ENCODE measurements at regions not wholly inside any gene's neighbourhood (a gene's known extent, or its start where the extent isn't known, plus 50 kb on each side); places are given as distances from the start of the nearest gene placed in this dataset.

GRCh38 chr7:49443515-49443914, 329.9 kb upstream of the VWC2 start (continued):
- TF ChIP-seq ZNF462 (CRISPR knock-in tag; IDR thresholded peaks at IDR 0.05) (no peak), CREB1 (CRISPR knock-in tag; IDR thresholded peaks at IDR 0.05; ENCODE audit: low read depth) (no peak)

GRCh38 chr7:49453486-49453885, 320.0 kb upstream of the VWC2 start:
- Histone ChIP-seq H3K36me3 (ENCODE audit: insufficient read depth) (no peaks in the 10 kb centered on the region), H3K27me3 (ENCODE audit: insufficient read depth) (no peaks in the 10 kb centered on the region), H3K4me1 (ENCODE audit: insufficient read depth) (no peaks in the 10 kb centered on the region), H3K79me2 (replicated peaks; ENCODE audit: insufficient read depth) (no peaks in the 10 kb centered on the region), H3K9me2 (ENCODE audit: insufficient read depth) (no peaks in the 10 kb centered on the region), H4K20me1 (replicated peaks; ENCODE audit: insufficient read depth) (no peaks in the 10 kb centered on the region), H3F3A (replicated peaks; ENCODE audit: low read depth) (no peaks in the 10 kb centered on the region), H2AFZ (no peak overlapping the region), H3K27ac (ENCODE audit: low read depth) (no peak overlapping the region), H3K4me2 (no peak overlapping the region), H3K4me3 (no peak overlapping the region)
- Mint-ChIP-seq H3K27me3 (ENCODE audit: insufficient read depth, low read depth, poor library complexity) (peaks cover 3% of the 10 kb centered on the region), H3K27ac (no peak overlapping the region), H3K4me3 (no peak overlapping the region), H3K36me3 (ENCODE audit: low read depth) (peaks cover 8% of the 10 kb centered on the region), H3K9me3 (peaks cover 12% of the 10 kb centered on the region; the same call in 2 of the 3 replicates), H3K4me1 (no peaks in the 10 kb centered on the region)
- no peak for ATAC-seq
- no peak for DNase-seq (ENCODE audit: low spot score)
- no peak for TF ChIP-seq JUNB (IDR thresholded peaks at IDR 0.05; ENCODE audit: unreplicated experiment)
- TF ChIP-seq EZH2 (IDR thresholded peaks at IDR 0.05; ENCODE audit: low read depth, unreplicated experiment): no peak
- TF ChIP-seq, protein P1, sequence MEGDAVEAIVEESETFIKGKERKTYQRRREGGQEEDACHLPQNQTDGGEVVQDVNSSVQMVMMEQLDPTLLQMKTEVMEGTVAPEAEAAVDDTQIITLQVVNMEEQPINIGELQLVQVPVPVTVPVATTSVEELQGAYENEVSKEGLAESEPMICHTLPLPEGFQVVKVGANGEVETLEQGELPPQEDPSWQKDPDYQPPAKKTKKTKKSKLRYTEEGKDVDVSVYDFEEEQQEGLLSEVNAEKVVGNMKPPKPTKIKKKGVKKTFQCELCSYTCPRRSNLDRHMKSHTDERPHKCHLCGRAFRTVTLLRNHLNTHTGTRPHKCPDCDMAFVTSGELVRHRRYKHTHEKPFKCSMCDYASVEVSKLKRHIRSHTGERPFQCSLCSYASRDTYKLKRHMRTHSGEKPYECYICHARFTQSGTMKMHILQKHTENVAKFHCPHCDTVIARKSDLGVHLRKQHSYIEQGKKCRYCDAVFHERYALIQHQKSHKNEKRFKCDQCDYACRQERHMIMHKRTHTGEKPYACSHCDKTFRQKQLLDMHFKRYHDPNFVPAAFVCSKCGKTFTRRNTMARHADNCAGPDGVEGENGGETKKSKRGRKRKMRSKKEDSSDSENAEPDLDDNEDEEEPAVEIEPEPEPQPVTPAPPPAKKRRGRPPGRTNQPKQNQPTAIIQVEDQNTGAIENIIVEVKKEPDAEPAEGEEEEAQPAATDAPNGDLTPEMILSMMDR (conservative IDR thresholded peaks at IDR 0.05; ENCODE audit: low read depth in 2 of 2): no peak
- no peak for TF ChIP-seq ETS1 (IDR thresholded peaks at IDR 0.05)
- no peak for TF ChIP-seq ZNF462 (CRISPR knock-in tag; IDR thresholded peaks at IDR 0.05)
- TF ChIP-seq STAT1 (IDR thresholded peaks at IDR 0.05; ENCODE audit: unreplicated experiment): no peak

All from GM23338 (cell line).